ENCODE measurements at regions not wholly inside any gene's neighbourhood (a gene's known extent, or its start where the extent isn't known, plus 50 kb on each side); places are given as distances from the start of the nearest gene placed in this dataset.

- ATAC-seq (ENCODE audit: poor library complexity), result no peak
- ChIA-PET POLR2A (no interaction called here), CTCF (no interaction called here)
- Histone ChIP-seq H3K4me1 (ENCODE audit: insufficient read depth, low read length) (no peaks in the 10 kb centered on the region), H3K4me3 (ENCODE audit: low read length) (no peak overlapping the region), H3K27ac (ENCODE audit: low read depth in 1 of 2, low read length in 2 of 2) (no peak overlapping the region), H3K27me3 (ENCODE audit: control insufficient read depth in 1 of 2, insufficient read depth in 2 of 2, low read length in 2 of 2) (no peaks in the 10 kb centered on the region), H3K9me3 (ENCODE audit: control insufficient read depth in 1 of 2, insufficient read depth in 1 of 2, low read length in 2 of 2) (no peaks in the 10 kb centered on the region), H3K36me3 (ENCODE audit: insufficient read depth, low read length) (no peaks in the 10 kb centered on the region)
- no peak overlapping the region for H3K4me3 Mint-ChIP-seq
- TF ChIP-seq CTCF (IDR thresholded peaks at IDR 0.05), result no peak
- no peak for DNase-seq
- H3K4me1 Mint-ChIP-seq (ENCODE audit: low read depth), result no peaks in the 10 kb centered on the region
- H3K27ac Mint-ChIP-seq, result no peak overlapping the region
- no peaks in the 10 kb centered on the region for H3K27me3 Mint-ChIP-seq
- intact Hi-C loops (cut with DNase I, micrococcal nuclease), result no loop called here
- H3K36me3 Mint-ChIP-seq (ENCODE audit: low read depth), result no peaks in the 10 kb centered on the region
- H3K9me3 Mint-ChIP-seq, result no peaks in the 10 kb centered on the region
These were observed 62.0 kb upstream of the ZC3H12C start for GRCh38 chr11:110031171-110031570.

DNA sequence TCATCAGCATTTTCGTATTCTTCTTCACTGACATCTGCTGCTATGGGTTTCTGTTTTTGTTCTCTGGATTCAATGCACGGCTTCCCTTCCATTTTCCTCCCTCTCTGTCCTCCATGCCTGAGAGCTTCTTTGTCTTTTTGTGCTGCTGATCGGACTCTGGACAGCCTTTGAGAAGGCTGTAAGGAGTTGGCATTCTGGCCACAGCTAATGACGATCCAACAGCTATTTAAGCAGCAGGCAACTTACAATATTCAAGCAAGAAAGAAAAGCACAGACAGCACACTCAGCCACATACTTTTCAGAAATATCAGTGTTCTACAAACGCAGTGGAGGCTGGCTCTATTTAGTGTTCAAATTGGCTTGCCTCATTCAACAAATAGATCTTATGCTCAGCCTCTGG, 60.9 kb upstream of the ZC3H12C start:
- no peaks in the 10 kb centered on the region for H3K36me3 Mint-ChIP-seq (ENCODE audit: low read depth)
- Histone ChIP-seq H3K36me3 (ENCODE audit: insufficient read depth, low read length) (no peaks in the 10 kb centered on the region), H3K27ac (ENCODE audit: low read depth in 1 of 2, low read length in 2 of 2) (no peak overlapping the region), H3K9me3 (ENCODE audit: control insufficient read depth in 1 of 2, insufficient read depth in 1 of 2, low read length in 2 of 2) (no peaks in the 10 kb centered on the region), H3K4me3 (ENCODE audit: low read length) (no peak overlapping the region), H3K27me3 (ENCODE audit: control insufficient read depth in 1 of 2, insufficient read depth in 2 of 2, low read length in 2 of 2) (no peaks in the 10 kb centered on the region), H3K4me1 (ENCODE audit: insufficient read depth, low read length) (no peaks in the 10 kb centered on the region)
- H3K27ac Mint-ChIP-seq, result no peak overlapping the region
- ATAC-seq (ENCODE audit: poor library complexity) (no peak), DNase-seq (no peak)
- no peaks in the 10 kb centered on the region for H3K9me3 Mint-ChIP-seq
- no peak overlapping the region for H3K4me3 Mint-ChIP-seq
- H3K4me1 Mint-ChIP-seq (ENCODE audit: low read depth), result no peaks in the 10 kb centered on the region
- TF ChIP-seq CTCF (IDR thresholded peaks at IDR 0.05), result no peak
- ChIA-PET POLR2A (no interaction called here), CTCF (no interaction called here)
- intact Hi-C loops (cut with DNase I, micrococcal nuclease), result no loop called here
- no peaks in the 10 kb centered on the region for H3K27me3 Mint-ChIP-seq

- Histone ChIP-seq H3K4me1 (ENCODE audit: insufficient read depth, low read length) (no peaks in the 10 kb centered on the region), H3K4me3 (ENCODE audit: low read length) (no peak overlapping the region), H3K27me3 (ENCODE audit: control insufficient read depth in 1 of 2, insufficient read depth in 2 of 2, low read length in 2 of 2) (no peaks in the 10 kb centered on the region), H3K36me3 (ENCODE audit: insufficient read depth, low read length) (no peaks in the 10 kb centered on the region), H3K27ac (ENCODE audit: low read depth in 1 of 2, low read length in 2 of 2) (no peak overlapping the region), H3K9me3 (ENCODE audit: control insufficient read depth in 1 of 2, insufficient read depth in 1 of 2, low read length in 2 of 2) (no peaks in the 10 kb centered on the region)
- Mint-ChIP-seq H3K4me3 (no peak overlapping the region), H3K27ac (no peak overlapping the region), H3K27me3 (no peaks in the 10 kb centered on the region), H3K36me3 (ENCODE audit: low read depth) (no peaks in the 10 kb centered on the region), H3K4me1 (ENCODE audit: low read depth) (no peaks in the 10 kb centered on the region), H3K9me3 (no peaks in the 10 kb centered on the region)
- ChIA-PET CTCF (no interaction called here), POLR2A (no interaction called here)
- intact Hi-C loops (cut with DNase I, micrococcal nuclease), result no loop called here
- ATAC-seq (ENCODE audit: poor library complexity), result no peak
- no peak for DNase-seq
- TF ChIP-seq CTCF (IDR thresholded peaks at IDR 0.05), result no peak
These were observed 60.1 kb upstream of the ZC3H12C start for GRCh38 chr11:110032957-110033570.
